ENCODE measurements at regions not wholly inside any gene's neighbourhood (a gene's known extent, or its start where the extent isn't known, plus 50 kb on each side); places are given as distances from the start of the nearest gene placed in this dataset.
"Not testable (repeated sequence)": the region's sequence is repeated elsewhere in the genome, so short reads cannot be mapped to it uniquely, and the experiment has no call there.

DNA sequence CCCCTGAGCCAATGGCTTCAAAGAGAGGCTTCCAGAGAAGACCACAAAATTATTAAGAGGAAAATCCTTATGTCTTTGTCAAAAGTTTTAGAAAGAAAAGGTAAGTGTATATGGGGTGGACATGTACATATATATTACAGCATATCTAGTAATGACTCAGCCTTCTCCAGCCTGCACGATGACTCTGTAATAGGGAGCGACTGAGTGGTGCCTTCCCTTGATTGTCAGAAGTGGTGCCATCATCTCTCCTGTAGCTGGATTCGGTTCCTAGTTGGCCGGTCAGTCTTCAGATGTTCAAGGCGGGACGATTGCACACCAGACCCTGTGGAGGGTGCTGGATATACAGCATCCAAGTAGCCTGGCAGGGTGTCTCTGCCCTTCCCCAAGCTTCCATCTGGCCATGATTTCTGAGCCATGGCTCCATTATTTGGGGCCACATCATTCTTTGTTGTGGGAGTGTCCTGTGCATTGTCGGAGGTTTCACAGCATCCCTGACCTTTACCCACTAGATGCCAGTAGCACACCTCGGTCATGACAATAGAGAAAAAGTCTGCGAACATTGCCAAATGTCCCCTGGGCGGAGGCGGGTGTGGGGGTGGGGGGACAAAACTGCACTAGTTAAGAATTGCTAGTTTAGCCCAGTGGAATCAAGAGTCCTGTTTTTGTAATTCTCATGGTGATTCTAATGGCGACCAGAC, 206.2 kb upstream of the KAZN start:
- DNase-seq (ENCODE audit: low read depth, low spot score) = no peak

DNA sequence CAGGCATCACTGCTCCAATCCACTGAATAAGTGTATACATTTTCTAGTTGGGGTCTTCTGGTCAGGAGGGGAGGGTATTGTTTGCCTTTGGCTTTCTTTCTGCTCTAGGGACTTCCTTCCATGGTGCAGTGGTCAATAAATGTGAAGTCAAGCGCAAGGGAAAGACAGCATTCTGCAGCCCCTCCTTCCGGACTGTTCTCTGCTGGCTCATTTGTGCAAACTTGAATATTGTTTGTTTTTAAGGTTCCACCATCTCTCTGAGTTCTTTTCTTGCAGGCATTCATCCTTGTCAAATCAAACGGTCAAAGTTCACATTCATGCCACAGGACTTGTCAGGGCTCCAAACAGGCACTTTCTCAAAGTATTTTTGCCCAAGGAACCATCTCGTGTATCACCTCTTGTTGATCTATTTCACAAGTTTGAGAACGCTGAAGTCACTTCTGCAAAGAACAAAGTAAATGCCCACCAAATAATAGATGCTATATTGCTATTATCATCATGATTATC, 205.6 kb upstream of the KAZN start:
- no peak for DNase-seq (ENCODE audit: low read depth, low spot score)

DNA sequence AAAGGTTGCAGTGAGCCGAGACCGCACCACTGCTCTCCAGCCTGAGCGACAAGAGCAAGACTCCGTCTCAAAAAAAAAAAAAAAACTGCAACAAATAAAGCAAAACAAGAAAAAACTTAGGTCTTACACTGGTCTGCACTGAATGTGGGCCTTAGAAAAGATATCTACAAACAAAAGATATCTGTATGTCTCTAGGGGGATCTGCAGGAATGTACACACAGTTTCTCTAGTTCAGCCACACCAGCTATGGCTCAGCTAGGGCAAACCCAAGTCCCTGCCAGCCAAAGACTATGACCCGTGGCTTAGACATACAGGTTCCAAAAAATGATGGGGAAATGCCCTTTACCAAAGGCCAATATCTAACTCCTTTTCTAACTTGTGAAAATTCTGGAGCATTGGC, 202.4 kb upstream of the KAZN start:
- DNase-seq (ENCODE audit: low read depth, low spot score) = no peak

DNA sequence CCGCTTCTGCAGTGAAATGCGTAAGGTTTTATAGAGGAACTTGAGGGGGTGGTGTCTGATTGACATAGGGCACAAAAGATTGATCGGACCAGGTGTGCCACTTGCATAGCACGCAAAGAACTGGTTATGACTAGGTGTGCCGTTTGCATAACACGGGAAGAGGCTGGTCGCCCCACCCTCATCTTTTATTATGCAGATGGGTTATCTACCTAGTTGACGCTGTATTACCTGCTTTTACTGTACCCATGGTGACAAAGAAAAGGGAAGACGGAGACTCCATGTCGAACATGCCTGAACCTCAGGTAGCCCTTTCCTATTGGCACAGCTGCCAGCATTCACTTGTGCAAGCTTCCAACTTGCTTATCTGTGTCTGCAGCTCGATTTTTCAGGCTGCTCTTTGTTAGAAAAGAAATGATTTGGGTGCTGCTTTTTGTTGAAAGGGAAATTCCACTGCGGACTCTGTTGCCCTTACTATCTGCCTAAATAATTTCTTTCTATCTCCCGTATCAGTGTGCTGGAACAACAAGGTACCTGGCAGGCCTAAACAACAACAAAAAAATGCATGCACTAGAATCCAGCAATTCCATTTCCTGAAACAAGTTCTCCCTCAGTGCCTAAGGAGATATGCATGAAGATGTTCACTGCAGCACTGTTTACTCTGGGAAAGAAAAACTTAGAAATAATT, 194.4 kb upstream of the KAZN start:
- DNase-seq (ENCODE audit: low read depth, low spot score) = peak; percentile 21

DNA sequence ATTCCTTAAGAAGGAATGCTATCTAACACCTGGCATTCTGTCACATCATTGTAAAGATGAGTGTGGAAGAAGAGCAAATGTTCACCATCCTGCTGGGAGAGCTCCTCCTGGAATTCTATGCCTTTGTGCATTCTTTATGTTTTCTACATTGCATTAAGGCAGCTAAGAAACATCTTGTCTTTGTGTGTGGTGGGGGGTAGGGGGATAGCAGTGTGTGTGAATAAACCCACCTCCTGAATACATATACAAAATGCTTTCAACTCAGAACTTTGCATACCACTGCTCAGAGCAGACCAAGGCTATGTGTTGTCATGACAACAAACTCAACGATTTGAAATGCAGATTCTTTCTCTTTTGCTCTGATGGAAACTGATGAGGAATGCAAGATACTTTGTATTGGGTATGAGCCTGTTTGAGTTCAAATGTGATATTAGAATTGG, 193.6 kb upstream of the KAZN start:
- peak; percentile 7 for DNase-seq (ENCODE audit: low read depth, low spot score)

DNA sequence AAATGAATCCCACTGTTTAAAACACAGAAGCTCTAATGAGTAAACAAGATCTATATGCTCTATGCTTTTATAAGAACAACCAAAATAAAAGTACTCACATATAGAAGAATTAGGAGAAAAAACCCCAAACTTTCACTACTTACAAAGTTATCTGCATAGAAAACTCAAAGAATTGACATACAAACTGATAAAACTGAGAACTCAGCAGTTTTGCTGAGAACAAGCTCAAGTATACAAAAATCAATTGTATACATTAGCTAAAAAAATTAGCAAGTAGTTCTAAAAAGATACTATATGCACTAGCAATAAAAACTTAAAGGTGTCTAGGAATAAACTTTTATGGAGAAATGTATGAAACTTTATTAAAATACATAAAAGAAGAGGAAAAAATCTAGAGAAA, 186.2 kb upstream of the KAZN start:
- no peak for DNase-seq (ENCODE audit: low read depth, low spot score)

DNA sequence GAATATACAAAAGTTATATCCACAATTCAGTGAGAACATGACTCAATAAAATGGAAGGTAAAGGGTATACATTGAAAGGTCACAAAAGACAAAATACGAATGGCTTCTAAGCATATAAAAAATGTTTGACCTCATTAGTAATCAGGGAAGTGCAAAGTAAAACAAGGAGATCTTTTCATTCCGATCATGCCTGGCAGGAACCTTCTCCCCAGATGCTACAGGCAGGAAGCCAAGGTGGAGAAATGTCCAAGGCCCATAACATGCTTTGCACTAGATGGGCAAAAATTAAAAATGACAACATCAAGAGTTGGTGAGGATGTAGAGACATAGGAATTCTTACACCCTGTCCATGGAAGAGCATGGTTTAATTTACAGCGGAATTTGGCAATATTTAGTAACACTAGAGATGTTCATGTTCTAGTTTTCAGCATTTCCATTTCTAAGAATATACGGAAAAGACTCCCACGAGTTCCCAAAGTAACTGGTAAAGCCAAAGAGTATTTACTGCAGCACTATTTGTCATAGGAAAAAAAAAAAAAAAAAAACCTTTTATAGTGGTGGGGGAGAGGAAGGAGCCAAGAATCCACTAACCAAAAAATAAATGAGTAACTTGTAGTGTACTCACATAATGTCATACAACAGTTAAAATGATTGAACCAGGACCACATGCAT, 184.5 kb upstream of the KAZN start:
- no peak for DNase-seq (ENCODE audit: low read depth, low spot score)

DNA sequence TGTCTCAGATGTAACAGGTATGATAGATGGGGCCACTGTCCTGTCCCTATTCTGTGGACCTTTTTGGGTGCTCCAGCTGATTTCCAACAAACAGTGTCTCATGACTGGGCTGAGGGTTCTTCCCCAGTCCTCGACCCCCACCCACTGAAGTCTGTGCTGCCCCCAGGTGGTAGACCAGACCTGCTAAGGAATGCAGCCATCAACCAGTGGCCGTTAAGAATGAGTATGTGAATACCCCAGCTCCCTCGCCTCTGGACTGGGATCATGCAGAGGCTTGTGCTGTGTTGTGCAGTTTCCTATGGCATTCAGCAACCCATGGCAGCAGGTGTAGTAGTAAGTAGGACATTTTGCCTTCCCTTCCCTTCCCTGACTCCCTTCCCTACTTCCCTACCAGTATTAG, 183.1 kb upstream of the KAZN start:
- peak; percentile 43 for DNase-seq (ENCODE audit: low read depth, low spot score)

DNA sequence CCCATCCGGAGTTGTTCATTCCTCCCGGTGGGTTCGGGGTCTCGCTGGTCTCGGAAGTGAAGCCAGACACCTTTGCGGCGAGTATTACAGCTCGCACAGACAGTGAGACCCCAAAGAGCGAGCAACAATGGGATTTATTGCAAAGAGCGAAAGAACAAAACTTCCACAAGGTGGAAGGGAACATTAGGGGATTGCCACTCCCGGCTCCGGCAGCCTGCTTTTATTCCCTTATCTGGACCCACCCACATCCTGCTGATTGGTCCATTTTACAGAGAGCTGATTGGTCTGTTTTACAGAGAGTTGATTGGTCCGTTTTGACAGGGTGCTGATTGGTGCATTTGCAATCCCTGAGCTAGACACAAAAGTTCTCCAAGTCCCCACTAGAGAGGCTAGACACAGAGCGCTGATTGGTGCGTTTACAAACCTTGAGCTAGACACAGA, 178.7 kb upstream of the KAZN start:
- not testable (repeated sequence) for DNase-seq (ENCODE audit: low read depth, low spot score)

DNA sequence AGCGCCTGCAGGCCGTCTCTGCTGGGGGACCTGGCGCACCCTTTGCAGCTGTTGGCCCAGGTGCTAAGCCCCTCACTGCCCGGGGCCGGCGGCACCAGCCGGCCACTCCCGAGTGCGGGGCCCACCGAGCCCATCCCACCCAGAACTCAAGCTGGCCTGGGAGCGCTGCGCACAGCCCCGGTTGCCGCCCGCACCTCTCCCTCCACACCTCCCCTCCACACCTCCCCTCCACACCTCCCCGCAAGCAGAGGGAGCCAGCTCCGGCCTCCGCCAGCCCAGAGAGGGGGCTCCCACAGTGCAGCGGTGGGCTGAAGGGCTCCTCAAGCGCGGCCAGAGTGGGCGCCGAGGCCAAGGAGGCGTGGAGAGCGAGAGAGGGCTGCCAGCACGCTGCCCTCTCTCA, 177.8 kb upstream of the KAZN start:
- no peak for DNase-seq (ENCODE audit: low read depth, low spot score)

DNA sequence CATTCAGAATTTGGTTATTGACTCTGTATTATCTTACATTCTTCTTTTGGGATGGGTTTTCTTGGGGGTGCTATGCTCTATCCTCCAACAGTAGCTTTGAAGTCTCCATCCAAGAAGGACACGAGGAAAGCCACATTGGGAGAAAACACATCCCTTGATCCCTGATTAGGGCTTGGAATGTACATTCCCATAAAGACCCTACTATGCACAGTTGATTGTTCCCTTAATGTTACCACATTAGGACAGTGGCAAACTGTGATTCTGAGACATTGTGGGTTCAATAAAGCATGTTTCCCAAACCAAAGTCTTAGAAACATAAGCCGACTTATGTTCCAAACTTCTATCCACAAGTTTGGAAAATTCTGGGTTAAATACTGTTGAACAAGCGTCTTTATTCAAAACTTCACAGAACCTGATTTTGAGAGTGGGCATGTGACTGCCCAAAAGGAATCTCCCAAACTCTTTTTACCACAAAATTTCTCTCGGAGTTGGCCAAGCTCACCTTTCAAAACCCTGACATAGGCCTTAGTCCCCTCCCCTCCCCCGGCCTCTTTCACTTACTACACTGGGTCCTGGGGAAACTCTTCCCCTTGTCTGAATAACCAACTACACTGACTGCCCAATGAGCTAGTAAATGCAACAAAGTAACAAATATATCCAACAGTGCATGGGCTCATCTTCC, 177.0 kb upstream of the KAZN start:
- no peak for DNase-seq (ENCODE audit: low read depth, low spot score)

DNA sequence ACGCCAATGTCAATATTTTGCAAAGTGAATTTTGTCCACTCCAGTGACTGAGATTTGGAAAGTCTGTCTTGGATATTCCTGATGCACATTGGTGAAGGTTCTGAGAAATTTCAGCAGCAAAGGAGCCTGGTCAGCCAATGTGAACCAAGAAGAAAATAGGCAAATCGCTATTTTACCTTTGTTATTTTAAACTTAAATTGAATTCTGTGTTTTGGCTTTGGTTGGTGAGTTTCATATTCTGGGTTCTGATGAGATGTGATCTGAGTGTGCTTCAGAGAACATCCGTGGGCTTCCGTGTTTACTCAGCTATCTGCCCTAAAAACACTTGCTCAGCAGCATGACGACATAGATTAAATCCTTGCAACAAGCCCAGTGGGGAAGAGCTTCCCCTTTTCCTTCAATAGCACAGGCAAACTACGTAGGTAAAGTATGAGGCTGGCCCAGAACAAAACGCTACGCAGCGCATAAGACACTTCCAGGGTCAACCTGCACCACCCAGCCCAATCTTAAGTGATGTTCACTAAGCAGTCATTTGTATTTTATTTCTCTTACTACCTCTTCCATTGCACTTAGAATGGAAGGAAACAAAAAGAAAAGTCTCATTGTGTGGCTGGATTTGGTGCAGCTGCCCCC, 176.4 kb upstream of the KAZN start:
- no peak for DNase-seq (ENCODE audit: low read depth, low spot score)

DNA sequence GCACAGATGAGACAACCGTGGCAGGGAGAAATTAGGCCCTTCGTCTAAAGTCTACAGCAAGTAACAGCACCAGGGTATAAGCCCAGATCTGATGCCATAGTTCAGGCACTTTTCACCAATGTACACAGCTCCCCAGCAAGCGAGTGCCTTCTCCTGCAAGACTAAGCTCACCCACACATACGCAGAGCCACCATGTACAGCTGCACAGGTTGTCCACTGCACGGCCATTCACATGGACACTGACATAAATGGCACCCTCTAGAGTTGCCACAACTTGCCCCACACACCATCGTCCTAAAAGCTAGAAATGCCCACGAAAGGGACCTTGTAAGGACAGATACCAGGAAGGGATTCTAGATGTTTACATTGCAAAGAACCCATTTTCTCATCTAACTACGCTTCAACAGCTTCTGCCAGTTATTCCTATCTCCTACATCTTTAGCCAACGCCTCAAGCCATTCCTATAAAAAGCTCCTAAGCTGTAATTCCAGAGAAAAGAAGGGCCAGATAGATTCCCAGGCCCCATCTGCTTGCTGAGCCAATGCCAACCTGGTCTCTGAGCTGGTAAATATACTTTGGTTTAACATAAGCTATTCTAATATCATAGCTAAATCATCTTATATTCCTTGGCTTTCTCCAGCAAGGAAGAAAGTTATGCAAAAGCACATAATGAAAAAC, 174.0 kb upstream of the KAZN start:
- DNase-seq (ENCODE audit: low read depth, low spot score) = no peak

DNA sequence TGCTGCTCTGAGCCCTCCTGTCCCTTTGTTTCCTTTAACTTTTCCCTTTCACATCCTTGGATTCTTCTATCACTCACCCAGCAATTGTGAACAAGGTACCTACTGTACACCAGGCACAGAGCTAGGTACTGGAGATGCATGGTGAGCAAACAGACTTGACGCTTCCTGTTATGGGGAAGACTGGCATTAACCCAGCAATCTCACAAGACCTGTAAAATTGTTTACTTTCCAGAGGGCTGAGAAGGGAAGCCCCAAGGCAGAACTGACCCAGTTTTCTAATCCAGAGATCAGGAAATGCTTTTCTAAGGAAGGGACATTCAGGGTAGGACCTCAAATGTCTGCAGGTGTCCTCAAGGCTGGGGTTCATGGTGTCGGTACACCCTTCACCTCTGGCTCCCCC, 171.6 kb upstream of the KAZN start:
- DNase-seq (ENCODE audit: low read depth, low spot score) = no peak

DNA sequence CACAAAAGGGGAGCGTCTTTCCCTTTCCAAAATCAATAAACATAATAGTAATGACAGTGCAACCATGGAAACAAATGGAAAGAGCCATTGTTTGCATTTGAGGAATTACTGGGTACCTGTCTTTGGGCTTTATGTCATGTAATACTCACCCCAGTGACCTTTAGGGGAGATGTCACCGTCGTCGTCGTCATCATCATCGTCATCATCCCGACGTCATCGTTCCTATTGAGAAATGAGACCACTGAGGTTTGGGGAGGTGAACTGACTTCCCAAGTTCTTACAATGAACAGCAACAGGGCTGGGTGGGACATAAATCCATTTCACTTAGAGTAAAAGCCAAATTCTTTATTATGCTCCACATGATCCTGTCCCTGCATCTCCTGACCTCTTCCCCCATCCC, 168.9 kb upstream of the KAZN start:
- no peak for DNase-seq (ENCODE audit: low read depth, low spot score)

DNA sequence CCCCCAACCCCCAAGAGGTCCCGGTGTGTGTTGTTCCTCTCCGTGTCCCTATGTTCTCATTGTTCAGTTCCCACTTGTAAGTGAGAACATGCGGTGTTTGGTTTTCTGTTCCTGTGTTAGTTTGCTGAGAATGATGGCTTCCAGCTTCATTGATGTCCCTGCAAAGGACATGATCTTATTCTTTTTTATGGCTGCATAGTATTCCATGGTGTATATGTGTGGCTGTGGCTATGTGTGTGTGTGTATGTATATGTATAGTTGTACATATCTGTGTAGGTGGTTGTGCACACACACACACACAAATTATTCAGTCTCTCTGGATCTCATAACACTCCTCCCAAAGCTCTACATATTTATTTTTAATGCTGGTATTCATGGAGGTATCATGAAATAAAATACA, 165.8 kb upstream of the KAZN start:
- DNase-seq (ENCODE audit: low read depth, low spot score) = not testable (repeated sequence)

DNA sequence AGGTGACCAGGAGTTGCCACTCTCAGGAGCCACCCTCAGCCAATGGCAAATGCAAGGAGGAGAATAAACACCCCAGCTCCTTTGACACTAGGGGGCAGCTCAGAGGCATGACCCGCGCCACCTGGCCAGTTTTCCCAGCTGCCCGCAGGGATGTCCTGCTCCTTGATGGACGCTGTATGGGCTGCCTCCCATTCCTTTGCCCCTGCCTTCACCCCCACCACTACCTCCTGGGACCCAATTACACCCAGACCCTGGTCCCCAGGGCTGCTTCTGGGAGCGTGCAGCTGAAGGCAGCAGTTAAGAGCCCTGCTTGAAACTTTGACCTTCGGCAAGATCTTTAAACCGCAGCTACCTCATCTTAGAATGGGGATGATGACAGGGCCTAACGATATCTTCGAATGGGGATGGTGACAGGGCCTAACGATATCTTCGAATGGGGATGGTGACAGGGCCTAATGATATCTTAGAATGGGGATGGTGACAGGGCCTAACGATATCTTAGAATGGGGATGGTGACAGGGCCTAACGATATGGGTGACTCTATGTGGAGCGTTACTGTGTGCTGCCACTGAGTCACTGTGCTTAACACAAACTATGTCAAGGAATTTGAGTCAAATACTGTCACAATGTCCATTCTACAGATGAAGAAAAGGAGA, 163.0 kb upstream of the KAZN start:
- peak; percentile 62 for DNase-seq (ENCODE audit: low read depth, low spot score)

DNA sequence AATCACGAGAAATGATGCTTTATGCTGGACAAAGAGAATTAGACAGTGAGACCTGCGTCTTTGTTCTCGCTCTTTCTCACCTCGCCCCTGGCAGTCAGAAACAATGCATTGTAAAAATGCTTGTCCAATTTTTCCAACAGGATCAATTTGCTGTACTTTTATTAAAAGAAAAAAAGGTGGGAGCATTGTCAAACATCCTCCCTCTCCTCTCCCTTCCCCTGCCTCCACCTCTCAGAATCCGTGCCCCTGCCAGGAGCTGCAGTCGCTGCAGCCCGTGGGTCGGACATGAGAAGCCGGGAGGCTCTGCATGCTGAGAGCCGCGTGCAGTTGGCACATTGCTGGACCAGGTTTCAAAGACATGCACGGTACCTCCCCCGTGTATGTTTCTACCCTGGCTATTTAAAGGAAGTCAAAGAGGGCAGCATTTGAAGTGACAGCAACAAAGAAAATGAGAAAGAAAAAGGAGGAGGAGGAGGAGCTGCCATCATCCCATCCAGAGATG, 161.0 kb upstream of the KAZN start:
- no peak for DNase-seq (ENCODE audit: low read depth, low spot score)

DNA sequence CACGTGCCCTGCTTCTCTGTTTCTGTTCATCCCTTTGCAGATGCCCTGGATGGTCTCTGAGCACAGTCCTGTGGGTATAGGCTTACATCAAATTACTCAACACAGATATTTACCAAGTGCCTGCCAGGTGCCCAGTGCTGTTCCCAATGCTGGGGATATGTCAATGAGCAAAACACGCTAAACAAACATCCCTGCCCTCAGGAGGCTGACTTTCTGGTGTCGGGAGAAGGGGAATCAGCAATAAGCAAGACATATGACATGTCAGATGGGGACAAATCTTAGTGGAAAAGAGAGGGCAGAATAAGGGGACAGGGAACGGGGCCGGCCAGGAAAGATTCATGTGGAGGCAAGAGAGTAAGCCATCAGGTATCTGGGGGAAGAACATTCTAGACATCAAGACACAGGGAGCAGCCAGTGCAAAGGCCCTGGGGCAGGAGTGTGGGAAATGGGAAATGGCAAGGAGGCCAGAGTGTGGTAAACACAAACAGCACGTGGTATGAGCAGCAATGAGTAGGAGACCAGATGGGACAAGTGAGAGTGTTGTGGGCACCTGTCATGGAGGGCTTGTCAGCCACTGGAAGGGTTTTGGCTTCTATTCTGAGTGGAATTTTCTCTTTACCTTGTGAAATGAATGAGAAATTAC, 160.2 kb upstream of the KAZN start:
- DNase-seq (ENCODE audit: low read depth, low spot score) = no peak

DNA sequence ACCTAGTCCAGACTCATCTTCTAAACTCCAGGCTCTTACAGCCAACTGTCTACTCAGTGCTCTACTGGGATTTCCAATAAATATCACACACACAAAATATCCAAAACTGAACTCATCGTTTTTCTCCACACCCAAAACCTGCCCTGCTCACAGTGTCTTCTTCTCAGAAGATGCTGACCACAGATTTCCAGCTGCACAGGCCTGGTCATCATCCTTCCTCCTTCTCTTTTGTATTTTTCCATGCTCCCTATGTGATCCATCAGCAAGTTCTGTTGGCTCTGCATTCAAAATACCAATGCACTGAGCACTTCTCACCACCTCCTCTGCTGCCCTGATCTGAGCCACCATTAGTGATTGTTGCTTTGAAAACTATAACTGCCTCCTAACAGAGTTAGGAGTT, 159.5 kb upstream of the KAZN start:
- no peak for DNase-seq (ENCODE audit: low read depth, low spot score)

Data from ELF-1 (cell line).